MM.1S (cell line): ENCODE measurements at regions not wholly inside any gene's neighbourhood (a gene's known extent, or its start where the extent isn't known, plus 50 kb on each side); places are given as distances from the start of the nearest gene placed in this dataset.

Source experiments
- CTCF ChIP-seq: fragments of 300-600 bp; sonication (generic); IDR thresholded peaks from 2 replicates; pipeline ENCODE4 v1.5.1; 2016; ENCODE audit warnings: antibody characterized with exemption, low read length, mixed read lengths
- EZH2 ChIP-seq: fragments of 300-600 bp; sonication (generic); optimal IDR thresholded peaks from 2 replicates; pipeline ENCODE3; 2017; ENCODE audit warnings: low read depth, mild to moderate bottlenecking, antibody characterized with exemption, low read length, mixed read lengths
- EZH2phosphoT487 ChIP-seq: fragments of 300-600 bp; sonication (generic); IDR thresholded peaks from 2 replicates; pipeline ENCODE4 v1.6.1; 2018; ENCODE audit warnings: antibody characterized with exemption, low read length

- TF ChIP-seq EZH2: no peak
- TF ChIP-seq CTCF: no peak
- TF ChIP-seq EZH2phosphoT487: no peak
These were observed 444.0 kb upstream of the FLRT2 start for GRCh38 chr14:85085981-85086380.
